GM12878 (cell line): ENCODE measurements at regions not wholly inside any gene's neighbourhood (a gene's known extent, or its start where the extent isn't known, plus 50 kb on each side); places are given as distances from the start of the nearest gene placed in this dataset.

Source experiments
- BACH1 ChIP-seq: fragments of 450-650 bp; IDR thresholded peaks from 2 replicates; pipeline ENCODE4 v1.6.1; 2017; ENCODE audit warnings: mild to moderate bottlenecking, borderline replicate concordance
- CBX3 ChIP-seq: fragments of 200-600 bp; sonication (generic); IDR thresholded peaks from 2 replicates; pipeline ENCODE4 v1.6.1; 2016; ENCODE audit warnings: low read depth, borderline replicate concordance
- MLLT1 ChIP-seq: fragments of 450-650 bp; IDR thresholded peaks from 2 replicates; pipeline ENCODE4 v1.6.1; 2016; ENCODE audit warnings: mild to moderate bottlenecking
- TCF7 ChIP-seq: IDR thresholded peaks from 2 replicates; pipeline ENCODE4 v1.6.1; 2014; ENCODE audit warnings: antibody characterized with exemption, borderline replicate concordance
- ZNF24 ChIP-seq: fragments of 450-650 bp; IDR thresholded peaks from 2 replicates; pipeline ENCODE4 v1.6.1; 2017; ENCODE audit warnings: antibody characterized with exemption, mild to moderate bottlenecking
- ZNF592 ChIP-seq: fragments of 450-650 bp; IDR thresholded peaks from 2 replicates; pipeline ENCODE4 v1.6.1; 2017; ENCODE audit warnings: mild to moderate bottlenecking, moderate library complexity
- TF ChIP-seq, protein P1 (sequence below): IDR thresholded peaks from 2 replicates; pipeline ENCODE4 v1.6.1; 2011; ENCODE audit warnings: low read depth, low read length, improper control_type of control experiment, borderline replicate concordance

DNA sequence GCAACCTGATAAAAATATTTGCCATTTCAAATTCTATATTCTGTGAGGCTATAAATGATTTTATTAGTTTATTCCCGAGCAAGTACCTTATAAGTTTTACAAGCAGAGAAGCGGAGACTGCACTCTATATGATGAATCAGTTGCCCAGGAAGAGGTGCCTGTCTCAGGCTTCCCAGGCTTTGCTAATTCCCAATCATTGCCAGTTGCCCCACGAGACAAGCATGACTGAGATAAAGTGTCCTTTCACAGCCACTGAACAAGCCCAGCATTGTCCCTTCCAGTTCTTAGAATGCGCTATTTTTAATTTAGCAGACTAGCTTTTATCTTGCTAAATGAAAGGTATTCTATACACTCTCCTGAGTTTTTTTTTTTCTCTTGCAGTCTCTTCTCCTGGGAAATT, 260.7 kb downstream of the ALDH8A1 start (continued):
- TF ChIP-seq CBX3 (no peak), TCF7 (no peak), MLLT1 (no peak), ZNF24 (no peak), ZNF592 (no peak), BACH1 (no peak)
- TF ChIP-seq, protein P1, sequence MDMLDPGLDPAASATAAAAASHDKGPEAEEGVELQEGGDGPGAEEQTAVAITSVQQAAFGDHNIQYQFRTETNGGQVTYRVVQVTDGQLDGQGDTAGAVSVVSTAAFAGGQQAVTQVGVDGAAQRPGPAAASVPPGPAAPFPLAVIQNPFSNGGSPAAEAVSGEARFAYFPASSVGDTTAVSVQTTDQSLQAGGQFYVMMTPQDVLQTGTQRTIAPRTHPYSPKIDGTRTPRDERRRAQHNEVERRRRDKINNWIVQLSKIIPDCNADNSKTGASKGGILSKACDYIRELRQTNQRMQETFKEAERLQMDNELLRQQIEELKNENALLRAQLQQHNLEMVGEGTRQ = no peak
- TF ChIP-seq, all 136 proteins: peak for 0
